ENCODE measurements at regions not wholly inside any gene's neighbourhood (a gene's known extent, or its start where the extent isn't known, plus 50 kb on each side); places are given as distances from the start of the nearest gene placed in this dataset.

DNA sequence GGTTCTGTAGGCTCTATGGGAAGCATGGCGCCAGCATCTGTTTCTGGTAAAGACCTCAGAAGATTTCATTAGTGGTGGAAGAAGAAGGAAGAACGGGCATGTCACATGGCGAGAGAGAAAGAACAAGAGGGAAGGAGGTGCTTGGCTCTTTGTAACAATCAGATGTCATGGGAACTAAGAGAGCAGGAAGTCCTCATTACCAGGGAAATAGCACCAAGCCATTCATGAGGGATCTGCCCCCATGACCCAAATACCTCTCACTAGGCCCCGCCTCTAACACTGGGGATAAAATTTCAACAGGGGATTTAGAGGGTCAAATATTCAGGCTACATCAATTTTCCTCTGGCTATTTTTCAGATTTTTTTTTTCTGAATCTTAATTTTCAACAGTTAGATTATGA, 954.3 kb downstream of the SQOR start:
- DNase-seq, result no peak
- ATAC-seq, result no peak
- Mint-ChIP-seq H3K9me3 (peaks cover 0 to 15% of the 10 kb centered on the region in 2 donors), H3K4me1 (no peaks in the 10 kb centered on the region), H3K4me3 (no peak overlapping the region), H3K27me3 (no peaks in the 10 kb centered on the region), H3K27ac (no peak overlapping the region)

DNA sequence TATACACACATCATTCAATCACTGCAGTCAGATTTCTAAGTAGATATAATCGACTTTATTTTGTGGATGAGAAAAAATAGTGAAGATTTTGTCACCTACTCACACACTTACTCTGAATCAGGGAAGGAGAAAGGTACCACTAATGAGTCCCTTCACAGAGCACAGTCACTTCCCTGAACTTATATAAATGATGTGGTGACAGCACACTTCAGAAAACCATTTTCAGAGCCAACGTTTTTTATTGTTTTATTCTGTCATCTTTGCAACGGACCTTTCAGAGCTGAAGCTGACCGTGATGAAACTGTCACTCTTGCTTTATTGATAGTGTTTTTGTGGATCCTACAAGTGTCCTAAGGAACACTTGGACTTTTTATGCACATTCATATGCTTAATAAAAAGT, 956.6 kb downstream of the SQOR start:
- no peak for DNase-seq
- ATAC-seq, result no peak
- no peaks in the 10 kb centered on the region for H3K4me1 Mint-ChIP-seq
- no peaks in the 10 kb centered on the region for H3K27me3 Mint-ChIP-seq
- H3K9me3 Mint-ChIP-seq, result peaks cover 0 to 15% of the 10 kb centered on the region in 2 donors
- H3K27ac Mint-ChIP-seq, result no peak overlapping the region
- H3K4me3 Mint-ChIP-seq, result no peak overlapping the region

DNA sequence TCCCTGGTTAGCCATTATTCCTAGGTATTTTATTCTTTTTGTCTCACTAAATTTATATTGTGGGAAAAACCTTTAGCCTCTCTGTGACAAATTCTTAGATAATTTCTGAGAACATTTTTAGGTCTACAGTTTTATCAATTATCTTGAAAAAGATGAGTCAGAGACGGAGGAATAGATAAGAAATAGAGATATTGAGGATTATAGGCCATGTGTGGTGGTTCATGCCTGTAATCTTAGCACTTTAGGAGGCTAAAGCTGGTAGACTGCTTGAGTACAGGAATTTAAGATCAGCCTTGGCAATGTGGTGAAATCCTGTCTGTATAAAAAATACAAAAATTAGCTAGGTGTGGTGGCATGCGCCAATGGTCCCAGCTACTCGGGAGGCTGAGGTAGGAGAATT, 960.2 kb downstream of the SQOR start:
- ATAC-seq (no peak), DNase-seq (no peak)
- H3K9me3 Mint-ChIP-seq, result no peaks in the 10 kb centered on the region
- H3K4me1 Mint-ChIP-seq, result no peaks in the 10 kb centered on the region
- no peak overlapping the region for H3K27ac Mint-ChIP-seq
- no peaks in the 10 kb centered on the region for H3K27me3 Mint-ChIP-seq
- no peak overlapping the region for H3K4me3 Mint-ChIP-seq

DNA sequence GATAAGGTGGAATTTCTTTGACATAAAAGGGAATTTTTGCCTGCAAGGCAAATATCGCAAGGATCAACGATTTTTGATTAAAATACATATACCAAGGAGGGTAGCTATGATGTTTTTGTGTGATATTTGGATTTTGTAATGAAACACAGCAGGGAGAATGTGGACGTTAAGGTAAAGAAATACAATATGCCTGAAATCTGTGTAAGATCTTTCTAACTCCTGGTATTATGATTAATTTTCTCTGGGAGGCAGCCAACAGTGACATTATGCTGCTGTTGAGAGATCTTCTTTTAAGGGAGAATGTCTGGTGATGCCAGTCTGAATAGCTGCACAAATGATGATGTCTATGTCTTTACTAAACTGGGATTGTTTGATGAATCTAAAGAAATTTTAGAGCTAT, 972.2 kb downstream of the SQOR start:
- Mint-ChIP-seq H3K27me3 (no peaks in the 10 kb centered on the region), H3K27ac (no peak overlapping the region), H3K9me3 (peaks cover 8 to 9% of the 10 kb centered on the region in 2 donors), H3K4me3 (no peak overlapping the region), H3K4me1 (no peaks in the 10 kb centered on the region)
- ATAC-seq (no peak), DNase-seq (no peak)

DNA sequence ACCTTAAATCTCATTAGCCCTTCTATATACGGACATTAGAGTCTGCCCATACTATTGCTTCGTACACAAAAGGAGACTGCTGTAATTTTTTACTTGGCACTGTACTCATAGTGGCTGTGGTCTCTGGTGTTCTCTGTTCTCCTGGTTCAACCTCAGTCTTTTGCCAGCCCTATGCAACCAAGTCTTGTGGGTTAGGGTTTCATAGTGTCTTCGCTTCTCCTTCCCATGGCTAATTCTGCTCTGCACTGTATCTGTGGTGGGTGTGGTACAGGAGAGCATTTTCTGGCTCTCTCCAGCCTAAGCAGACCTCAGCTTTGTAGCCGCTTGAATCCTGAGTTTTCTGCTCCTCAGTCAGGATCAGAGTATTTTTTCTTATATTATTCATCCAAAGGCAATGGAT, 981.2 kb downstream of the SQOR start:
- no peak overlapping the region for H3K27ac Mint-ChIP-seq
- no peak for DNase-seq
- H3K9me3 Mint-ChIP-seq, result peaks cover 0 to 9% of the 10 kb centered on the region in 2 donors
- H3K4me1 Mint-ChIP-seq, result no peaks in the 10 kb centered on the region
- ATAC-seq, result no peak
- no peaks in the 10 kb centered on the region for H3K27me3 Mint-ChIP-seq
- H3K4me3 Mint-ChIP-seq, result no peak overlapping the region

DNA sequence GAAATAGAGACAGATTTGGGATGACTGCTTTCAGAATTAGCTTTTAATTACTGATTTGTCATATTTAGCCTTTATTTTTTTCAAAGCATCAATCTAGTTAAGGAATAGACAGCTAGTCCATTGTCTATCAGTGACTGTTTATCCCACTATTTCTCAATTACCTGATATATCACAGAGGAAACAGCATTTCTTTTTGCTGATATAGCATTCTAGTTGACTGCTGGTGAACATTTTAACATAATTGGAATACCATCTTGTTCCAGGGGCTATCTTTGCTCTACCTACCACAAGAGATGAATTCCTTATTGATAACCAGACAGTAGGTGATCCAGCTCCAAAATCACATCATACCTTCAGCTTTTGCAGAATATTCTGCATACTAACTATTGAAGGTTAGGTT, 982.7 kb downstream of the SQOR start:
- H3K9me3 Mint-ChIP-seq, result peaks cover 0 to 9% of the 10 kb centered on the region in 2 donors
- H3K27ac Mint-ChIP-seq, result no peak overlapping the region
- DNase-seq (no peak), ATAC-seq (no peak)
- H3K4me1 Mint-ChIP-seq, result no peaks in the 10 kb centered on the region
- no peak overlapping the region for H3K4me3 Mint-ChIP-seq
- no peaks in the 10 kb centered on the region for H3K27me3 Mint-ChIP-seq

DNA sequence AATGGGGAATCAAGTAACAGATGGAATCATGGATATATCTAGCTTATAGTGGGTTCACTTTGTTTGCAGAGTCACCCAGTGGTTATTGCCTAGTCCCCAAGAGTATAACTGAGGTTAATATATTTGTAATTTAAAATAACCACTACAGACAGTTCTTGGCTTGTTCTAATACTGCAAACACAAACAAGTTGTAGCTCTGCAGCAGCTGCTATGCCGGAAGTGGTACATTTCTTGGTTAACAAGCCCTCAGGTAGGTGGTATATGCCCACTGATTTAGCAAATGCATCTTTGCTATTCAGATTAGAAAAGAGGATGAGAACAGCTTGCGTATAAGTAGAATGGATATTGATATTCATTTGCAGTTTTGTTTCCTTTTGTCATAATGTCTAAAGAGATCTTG, 984.2 kb downstream of the SQOR start:
- H3K4me1 Mint-ChIP-seq, result no peaks in the 10 kb centered on the region
- H3K4me3 Mint-ChIP-seq, result no peak overlapping the region
- ATAC-seq (no peak), DNase-seq (no peak)
- no peak overlapping the region for H3K27ac Mint-ChIP-seq
- peaks cover 0 to 9% of the 10 kb centered on the region in 2 donors for H3K9me3 Mint-ChIP-seq
- H3K27me3 Mint-ChIP-seq, result no peaks in the 10 kb centered on the region

DNA sequence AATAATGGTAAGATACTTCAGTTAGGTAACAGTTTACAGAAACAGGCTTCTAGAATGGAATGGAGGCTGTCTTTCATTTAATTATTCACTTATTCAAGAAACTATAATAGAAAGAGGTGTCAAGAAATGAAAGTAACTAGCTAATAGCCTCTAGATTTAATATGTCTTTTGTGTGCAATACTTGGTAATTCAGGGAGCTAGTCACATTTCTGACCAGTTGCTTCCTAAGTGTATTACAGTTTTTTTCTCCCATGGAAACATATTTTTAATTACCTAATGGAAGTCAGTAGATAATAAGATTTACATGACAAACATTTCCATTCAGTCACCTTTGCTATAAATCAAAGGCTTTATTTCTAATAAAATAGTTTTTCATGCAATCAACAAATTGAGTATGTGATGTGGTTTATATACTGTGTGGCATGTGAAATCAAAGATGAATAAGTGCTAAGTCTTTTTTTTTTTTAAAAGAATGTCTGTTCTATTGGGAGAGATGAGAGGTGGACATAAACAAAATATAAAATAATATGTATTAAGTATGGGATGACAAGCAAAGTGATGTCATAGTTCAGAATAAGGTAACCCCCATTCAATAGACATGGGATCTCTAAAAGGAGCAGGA, 985.7 kb downstream of the SQOR start:
- H3K4me1 Mint-ChIP-seq, result no peaks in the 10 kb centered on the region
- no peaks in the 10 kb centered on the region for H3K27me3 Mint-ChIP-seq
- no peak overlapping the region for H3K4me3 Mint-ChIP-seq
- H3K9me3 Mint-ChIP-seq, result peaks cover 6 to 19% of the 10 kb centered on the region in 2 donors
- no peak for ATAC-seq
- H3K27ac Mint-ChIP-seq, result no peak overlapping the region
- DNase-seq, result no peak

DNA sequence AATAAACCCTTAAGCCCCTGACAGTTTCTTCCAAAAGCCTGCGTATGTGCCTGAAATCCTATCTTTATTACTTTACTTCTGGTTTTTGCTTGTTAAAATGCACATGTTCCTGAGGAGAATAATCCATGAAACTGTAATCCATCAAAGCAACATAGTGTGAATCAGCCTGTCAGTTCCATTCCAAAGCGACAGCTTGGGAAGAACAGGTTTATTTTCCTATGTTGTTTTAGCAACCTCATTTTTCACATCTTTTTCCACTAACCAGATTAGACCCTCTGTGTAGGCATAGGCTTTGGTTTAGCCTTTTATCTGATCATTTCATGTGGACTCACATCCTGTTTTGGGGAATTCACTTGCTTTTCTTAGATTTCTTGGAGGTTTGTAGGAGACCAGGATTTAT, 988.0 kb downstream of the SQOR start:
- DNase-seq (no peak), ATAC-seq (no peak)
- no peak overlapping the region for H3K27ac Mint-ChIP-seq
- H3K9me3 Mint-ChIP-seq, result peaks cover 9 to 32% of the 10 kb centered on the region in 2 donors
- no peaks in the 10 kb centered on the region for H3K4me1 Mint-ChIP-seq
- H3K4me3 Mint-ChIP-seq, result no peak overlapping the region
- H3K27me3 Mint-ChIP-seq, result no peaks in the 10 kb centered on the region

DNA sequence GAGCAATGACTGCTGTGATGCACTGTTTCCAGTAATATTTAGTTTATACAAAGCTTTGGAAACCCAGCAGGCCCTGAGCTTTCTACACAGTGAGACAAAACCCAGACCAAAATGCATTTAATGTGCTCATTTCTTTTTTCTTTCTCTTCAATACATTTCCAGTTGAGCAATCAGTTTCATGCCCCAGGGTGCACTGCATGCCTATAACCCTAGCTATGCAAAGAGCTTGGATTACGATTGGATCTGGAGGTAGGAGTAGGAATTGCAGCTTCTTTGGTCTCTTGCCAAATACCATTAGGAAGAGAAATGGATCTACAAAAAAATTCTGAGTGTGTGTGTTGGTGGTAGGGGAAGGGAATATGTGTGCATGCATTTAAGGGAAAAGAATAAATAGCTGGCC, 1001.4 kb downstream of the SQOR start:
- H3K27me3 Mint-ChIP-seq, result no peaks in the 10 kb centered on the region
- DNase-seq, result no peak
- no peaks in the 10 kb centered on the region for H3K9me3 Mint-ChIP-seq
- H3K4me1 Mint-ChIP-seq, result no peaks in the 10 kb centered on the region
- H3K4me3 Mint-ChIP-seq, result no peak overlapping the region
- ATAC-seq, result no peak
- no peak overlapping the region for H3K27ac Mint-ChIP-seq

DNA sequence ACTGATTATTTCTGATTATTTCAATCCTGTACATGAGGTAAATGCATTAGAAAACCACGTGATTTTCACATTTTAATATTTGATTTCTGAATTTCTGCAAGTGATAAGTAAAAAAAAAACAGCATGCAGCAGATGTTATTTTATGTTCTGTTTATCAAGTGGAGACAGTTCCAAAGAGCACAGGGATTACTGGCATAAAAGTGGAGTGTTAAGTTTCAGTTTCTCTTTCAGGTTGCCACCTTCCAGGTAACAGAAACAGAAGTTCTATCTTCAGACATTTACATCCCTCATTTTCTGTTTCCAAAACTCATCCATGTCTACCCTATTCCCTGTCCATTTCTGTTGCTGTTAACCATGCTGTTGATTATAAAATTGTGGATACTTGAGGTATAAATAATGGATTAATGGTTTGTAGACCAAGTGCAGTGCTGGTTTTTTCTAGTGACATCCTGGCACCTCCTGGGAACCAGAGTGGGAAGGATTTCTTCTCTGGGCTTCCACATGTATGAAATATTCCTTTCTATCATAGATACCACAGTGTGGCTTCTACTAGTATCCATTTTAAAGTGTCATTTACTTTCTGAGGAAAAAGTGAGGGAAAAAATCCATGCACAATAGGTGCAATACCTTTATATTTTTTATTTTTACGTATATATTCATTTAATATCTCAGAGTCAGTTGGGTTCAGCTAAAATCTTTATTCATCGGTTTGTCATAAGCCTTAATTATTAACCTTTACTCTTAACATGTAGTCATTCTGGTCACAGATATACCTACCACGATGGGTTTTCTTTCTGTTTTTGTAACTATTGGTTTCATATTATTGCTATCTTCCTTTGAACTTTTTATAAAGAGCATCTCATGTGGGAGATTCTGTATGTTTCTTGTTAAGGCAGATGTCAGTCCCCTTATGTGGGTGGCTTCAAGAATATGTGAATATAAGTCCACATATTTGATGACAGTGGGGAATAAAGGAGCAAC, 1010.0 kb downstream of the SQOR start:
- Mint-ChIP-seq H3K9me3 (no peaks in the 10 kb centered on the region), H3K27ac (no peak overlapping the region), H3K4me3 (no peak overlapping the region), H3K4me1 (no peaks in the 10 kb centered on the region), H3K27me3 (no peaks in the 10 kb centered on the region)
- ATAC-seq, result no peak
- no peak for DNase-seq

DNA sequence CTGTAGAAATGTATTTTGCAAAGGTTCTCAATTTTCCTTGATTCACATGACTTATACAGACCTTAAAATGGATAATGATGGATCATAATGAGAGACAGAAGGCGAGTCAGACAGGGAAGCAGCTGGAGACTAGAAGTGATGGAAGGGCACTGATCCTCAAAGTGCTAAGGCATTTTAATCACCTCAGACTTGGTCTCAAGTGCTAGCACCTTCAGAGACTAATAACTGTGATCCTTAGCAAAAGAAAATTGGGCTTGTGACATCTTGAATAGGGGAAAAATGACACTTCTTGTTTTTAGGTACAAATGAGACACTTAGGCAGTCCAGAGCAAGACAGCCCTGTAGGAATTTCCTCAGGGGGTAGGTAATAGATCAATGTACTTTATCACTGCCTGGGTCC, 1011.7 kb downstream of the SQOR start:
- H3K27ac Mint-ChIP-seq, result no peak overlapping the region
- no peak overlapping the region for H3K4me3 Mint-ChIP-seq
- ATAC-seq (no peak), DNase-seq (no peak)
- H3K27me3 Mint-ChIP-seq, result no peaks in the 10 kb centered on the region
- H3K4me1 Mint-ChIP-seq, result no peaks in the 10 kb centered on the region
- no peaks in the 10 kb centered on the region for H3K9me3 Mint-ChIP-seq

DNA sequence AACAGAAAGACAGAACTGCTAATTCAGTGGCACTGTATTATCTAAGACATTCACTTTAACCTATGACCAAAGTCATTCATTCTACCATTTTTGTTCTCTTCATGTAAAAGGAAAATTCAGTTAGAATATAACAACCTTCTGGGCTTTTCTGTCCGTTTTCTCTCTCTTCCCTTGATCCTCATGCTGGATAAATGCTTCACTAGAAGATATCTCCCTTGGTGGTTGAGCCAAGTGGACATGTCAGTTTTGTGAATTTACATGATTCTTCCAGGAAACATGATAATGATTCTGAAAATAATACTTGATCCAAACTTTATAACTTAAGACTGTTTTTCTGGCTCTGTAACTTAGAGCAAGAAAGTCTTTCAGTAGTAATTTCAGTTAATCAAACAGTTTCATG, 1012.2 kb downstream of the SQOR start:
- H3K27ac Mint-ChIP-seq, result no peak overlapping the region
- H3K9me3 Mint-ChIP-seq, result no peaks in the 10 kb centered on the region
- no peaks in the 10 kb centered on the region for H3K4me1 Mint-ChIP-seq
- no peaks in the 10 kb centered on the region for H3K27me3 Mint-ChIP-seq
- no peak overlapping the region for H3K4me3 Mint-ChIP-seq
- no peak for DNase-seq
- ATAC-seq, result no peak

DNA sequence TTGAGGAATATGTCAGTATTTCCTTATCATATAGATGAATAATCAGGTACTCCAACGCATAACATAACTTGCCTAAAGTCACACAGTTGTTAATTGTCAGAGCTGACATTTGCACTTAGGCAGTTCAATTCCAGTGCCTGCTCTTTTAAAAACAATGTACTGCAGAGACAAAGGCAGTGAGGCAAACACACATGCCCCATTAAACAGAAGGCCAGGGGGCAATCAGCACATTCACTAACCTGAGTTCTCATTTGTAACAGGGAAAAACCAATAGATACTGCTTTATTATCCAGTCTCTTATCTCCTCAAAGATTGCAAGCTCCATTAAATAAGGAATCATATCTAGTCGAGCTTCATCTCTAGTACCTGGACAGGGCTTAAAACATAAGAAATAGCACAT, 1017.4 kb downstream of the SQOR start:
- Mint-ChIP-seq H3K27ac (no peak overlapping the region), H3K4me3 (no peak overlapping the region), H3K27me3 (no peaks in the 10 kb centered on the region), H3K4me1 (no peaks in the 10 kb centered on the region), H3K9me3 (no peaks in the 10 kb centered on the region)
- no peak for DNase-seq
- ATAC-seq, result no peak

DNA sequence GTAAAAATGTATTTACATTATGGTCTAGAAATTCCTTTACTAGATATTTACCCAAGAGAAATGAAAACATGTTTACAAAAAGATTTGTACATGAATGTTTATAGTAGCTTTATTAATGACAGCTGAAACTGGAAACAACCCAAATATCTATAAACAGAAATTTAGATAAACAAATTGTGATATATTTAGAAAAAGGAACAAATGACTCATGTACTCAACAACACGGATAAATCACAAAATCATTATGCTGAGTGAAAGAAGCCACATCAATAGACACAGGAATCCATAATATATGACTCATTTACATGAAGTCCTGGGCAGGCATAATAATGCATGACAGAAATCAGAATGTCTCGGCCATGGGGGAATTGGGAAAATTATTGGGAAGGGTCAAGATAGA, 1020.2 kb downstream of the SQOR start:
- DNase-seq (no peak), ATAC-seq (no peak)
- Mint-ChIP-seq H3K9me3 (peaks cover 9 to 17% of the 10 kb centered on the region in 2 donors), H3K27me3 (no peaks in the 10 kb centered on the region), H3K4me1 (no peaks in the 10 kb centered on the region), H3K4me3 (no peak overlapping the region), H3K27ac (no peak overlapping the region)

DNA sequence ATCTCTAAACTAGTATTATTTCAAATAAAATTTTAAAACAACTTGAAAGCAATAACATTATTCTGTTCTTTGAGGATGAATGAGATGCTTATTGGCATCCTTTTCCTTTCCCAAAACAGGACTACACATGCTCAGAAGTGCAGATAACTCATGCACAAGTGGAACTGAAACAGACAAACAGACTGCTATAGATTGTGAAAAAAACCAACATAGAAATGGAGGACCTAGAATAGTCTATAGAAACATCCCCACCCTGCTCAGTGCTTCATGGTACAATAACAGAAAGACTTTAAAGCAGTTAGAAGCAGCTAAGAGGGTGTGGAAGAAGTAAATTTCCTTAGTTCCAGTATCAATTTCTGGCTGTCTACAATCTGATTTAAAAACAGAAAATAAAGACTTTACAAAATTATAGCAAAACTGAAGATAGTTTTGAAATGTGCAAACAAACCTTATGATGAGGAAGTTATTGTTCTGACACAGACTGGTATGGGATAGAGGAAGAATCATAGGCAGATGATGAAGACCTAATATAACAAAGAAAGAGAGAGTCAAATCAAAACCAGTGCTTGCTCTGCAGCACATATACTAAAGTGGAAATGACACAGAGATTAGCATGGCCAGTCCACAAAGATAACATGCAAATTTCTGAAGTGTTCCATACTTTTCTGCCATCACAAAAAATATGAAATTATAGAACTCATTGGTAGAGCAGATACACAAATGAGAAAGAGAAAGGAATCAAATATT, 1025.4 kb downstream of the SQOR start:
- Mint-ChIP-seq H3K27me3 (no peaks in the 10 kb centered on the region), H3K9me3 (peaks cover 9 to 25% of the 10 kb centered on the region in 2 donors), H3K4me3 (no peak overlapping the region), H3K4me1 (no peaks in the 10 kb centered on the region), H3K27ac (no peak overlapping the region)
- ATAC-seq, result no peak
- no peak for DNase-seq

Data from stimulated activated naive CD8-positive, alpha-beta T cell treated with anti-CD3 and anti-CD28 coated beads, Interleukin-15, amount 100 ng/mL, for 72 hours (primary cell).